Panc1 (cell line): ENCODE measurements at regions not wholly inside any gene's neighbourhood (a gene's known extent, or its start where the extent isn't known, plus 50 kb on each side); places are given as distances from the start of the nearest gene placed in this dataset.

Experiments used
- TCF7L2 ChIP-seq: IDR thresholded peaks from 2 replicates; pipeline ENCODE4 v1.6.1; 2011; ENCODE audit warnings: mild to moderate bottlenecking, low read depth, low read length, inconsistent platforms
- TF ChIP-seq, protein P1 (sequence below): fragments of 450-650 bp; IDR thresholded peaks from 2 replicates; pipeline ENCODE4 v1.5.1; 2017; ENCODE audit warnings: mild to moderate bottlenecking
- TF ChIP-seq, protein P2 (sequence below), 2 experiments: IDR thresholded peaks; 2 replicates each; pipeline ENCODE4 v1.6.1; 2011 to 2012; ENCODE audit warnings: low read depth in 2 of 2, control low read depth in 1 of 2, low read length in 1 of 2, mild to moderate bottlenecking in 1 of 2, moderate library complexity in 1 of 2; ENCODE audit not compliant: insufficient read depth in 1 of 2

DNA sequence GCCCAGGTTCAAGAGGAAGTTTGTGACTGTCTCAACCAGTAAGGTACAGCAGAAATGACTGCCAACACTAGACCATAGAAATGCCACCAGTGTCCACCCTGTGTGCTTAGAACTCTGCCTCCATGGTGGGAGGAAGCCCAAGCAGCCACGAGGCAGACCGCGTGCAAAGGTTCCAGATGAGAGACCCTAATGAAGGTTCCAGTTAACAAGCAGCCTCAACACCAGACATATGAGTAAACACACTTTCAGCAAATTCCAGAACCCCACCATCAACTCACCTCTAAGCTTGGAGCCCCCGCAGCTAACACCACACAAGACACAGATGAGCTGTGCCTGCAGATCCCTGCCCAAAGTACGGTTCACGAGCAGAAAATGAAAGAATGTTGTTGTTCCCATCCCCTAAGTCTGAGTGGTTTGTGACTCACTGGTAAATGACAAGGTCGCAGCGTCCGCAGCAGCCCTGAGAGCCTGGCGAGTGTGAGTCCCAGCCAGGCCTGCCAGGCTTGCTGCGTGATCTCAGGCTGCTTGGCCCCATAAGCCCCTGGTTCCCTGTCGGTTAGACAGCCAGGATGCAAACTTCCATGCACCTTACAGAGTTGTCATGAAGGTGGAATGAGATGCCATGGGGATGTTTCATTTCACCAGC is 193.7 kb downstream of the C16orf95 start:
- TF ChIP-seq, protein P1, sequence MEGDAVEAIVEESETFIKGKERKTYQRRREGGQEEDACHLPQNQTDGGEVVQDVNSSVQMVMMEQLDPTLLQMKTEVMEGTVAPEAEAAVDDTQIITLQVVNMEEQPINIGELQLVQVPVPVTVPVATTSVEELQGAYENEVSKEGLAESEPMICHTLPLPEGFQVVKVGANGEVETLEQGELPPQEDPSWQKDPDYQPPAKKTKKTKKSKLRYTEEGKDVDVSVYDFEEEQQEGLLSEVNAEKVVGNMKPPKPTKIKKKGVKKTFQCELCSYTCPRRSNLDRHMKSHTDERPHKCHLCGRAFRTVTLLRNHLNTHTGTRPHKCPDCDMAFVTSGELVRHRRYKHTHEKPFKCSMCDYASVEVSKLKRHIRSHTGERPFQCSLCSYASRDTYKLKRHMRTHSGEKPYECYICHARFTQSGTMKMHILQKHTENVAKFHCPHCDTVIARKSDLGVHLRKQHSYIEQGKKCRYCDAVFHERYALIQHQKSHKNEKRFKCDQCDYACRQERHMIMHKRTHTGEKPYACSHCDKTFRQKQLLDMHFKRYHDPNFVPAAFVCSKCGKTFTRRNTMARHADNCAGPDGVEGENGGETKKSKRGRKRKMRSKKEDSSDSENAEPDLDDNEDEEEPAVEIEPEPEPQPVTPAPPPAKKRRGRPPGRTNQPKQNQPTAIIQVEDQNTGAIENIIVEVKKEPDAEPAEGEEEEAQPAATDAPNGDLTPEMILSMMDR: no peak
- TF ChIP-seq, protein P2, sequence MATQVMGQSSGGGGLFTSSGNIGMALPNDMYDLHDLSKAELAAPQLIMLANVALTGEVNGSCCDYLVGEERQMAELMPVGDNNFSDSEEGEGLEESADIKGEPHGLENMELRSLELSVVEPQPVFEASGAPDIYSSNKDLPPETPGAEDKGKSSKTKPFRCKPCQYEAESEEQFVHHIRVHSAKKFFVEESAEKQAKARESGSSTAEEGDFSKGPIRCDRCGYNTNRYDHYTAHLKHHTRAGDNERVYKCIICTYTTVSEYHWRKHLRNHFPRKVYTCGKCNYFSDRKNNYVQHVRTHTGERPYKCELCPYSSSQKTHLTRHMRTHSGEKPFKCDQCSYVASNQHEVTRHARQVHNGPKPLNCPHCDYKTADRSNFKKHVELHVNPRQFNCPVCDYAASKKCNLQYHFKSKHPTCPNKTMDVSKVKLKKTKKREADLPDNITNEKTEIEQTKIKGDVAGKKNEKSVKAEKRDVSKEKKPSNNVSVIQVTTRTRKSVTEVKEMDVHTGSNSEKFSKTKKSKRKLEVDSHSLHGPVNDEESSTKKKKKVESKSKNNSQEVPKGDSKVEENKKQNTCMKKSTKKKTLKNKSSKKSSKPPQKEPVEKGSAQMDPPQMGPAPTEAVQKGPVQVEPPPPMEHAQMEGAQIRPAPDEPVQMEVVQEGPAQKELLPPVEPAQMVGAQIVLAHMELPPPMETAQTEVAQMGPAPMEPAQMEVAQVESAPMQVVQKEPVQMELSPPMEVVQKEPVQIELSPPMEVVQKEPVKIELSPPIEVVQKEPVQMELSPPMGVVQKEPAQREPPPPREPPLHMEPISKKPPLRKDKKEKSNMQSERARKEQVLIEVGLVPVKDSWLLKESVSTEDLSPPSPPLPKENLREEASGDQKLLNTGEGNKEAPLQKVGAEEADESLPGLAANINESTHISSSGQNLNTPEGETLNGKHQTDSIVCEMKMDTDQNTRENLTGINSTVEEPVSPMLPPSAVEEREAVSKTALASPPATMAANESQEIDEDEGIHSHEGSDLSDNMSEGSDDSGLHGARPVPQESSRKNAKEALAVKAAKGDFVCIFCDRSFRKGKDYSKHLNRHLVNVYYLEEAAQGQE (IDR thresholded peaks at IDR 0.05; ENCODE audit: insufficient read depth in 1 of 2, low read depth in 2 of 2, low read length in 1 of 2): no peak
- TF ChIP-seq TCF7L2: no peak
